EH (cell line): ENCODE measurements at regions not wholly inside any gene's neighbourhood (a gene's known extent, or its start where the extent isn't known, plus 50 kb on each side); places are given as distances from the start of the nearest gene placed in this dataset.
"Not testable (repeated sequence)": the region's sequence is repeated elsewhere in the genome, so short reads cannot be mapped to it uniquely, and the experiment has no call there.

Source experiments
- DNase-seq: peaks from one replicate; pipeline ENCODE4 v3.0.0-alpha.2; 2015; ENCODE audit warnings: low read depth

GRCh38 chr2:175251425-175252041 lies 70.0 kb upstream of the ATP5MC3 start:
- DNase-seq, result peak; percentile 44

DNA sequence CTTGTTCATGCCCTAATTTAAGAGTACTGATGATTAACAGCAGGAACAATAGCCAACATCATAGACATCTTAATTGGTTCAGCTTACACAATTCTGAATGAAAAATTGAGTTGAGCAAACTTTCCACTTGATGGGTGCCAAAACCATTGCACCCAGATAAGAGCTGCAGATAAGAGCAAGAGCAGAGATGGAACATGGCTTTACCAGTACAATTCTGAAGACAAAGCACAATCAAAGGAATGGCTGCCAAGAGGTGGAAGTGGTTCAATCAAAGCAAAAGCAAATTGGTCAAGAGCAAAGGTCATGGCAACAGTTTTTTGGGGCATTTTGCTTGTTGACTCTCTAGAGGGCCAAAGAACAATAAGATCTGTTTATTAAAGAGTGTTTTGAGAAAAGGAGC lies 65.6 kb upstream of the ATP5MC3 start:
- DNase-seq, result no peak

DNA sequence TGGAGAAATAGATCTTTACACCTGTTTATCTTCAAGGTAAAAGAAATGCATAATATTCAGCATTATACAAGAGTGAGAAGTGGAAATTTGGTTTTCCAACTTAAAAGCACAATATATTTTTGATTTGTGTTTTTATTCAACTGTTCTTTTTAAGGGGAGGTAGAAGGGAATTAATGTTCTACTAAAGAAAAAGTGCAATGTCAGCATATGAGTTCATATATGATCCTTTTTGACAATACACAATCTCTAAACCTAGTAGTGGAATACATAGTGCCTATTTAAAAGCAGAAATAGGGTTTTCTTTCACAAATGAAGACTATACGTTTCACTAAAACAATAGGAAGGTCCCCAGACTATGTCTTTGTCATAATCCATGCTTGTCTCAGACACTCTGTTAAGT lies 63.2 kb upstream of the ATP5MC3 start:
- DNase-seq, result no peak

- DNase-seq, result no peak
These were observed 60.2 kb upstream of the ATP5MC3 start for GRCh38 chr2:175241691-175242090.

DNA sequence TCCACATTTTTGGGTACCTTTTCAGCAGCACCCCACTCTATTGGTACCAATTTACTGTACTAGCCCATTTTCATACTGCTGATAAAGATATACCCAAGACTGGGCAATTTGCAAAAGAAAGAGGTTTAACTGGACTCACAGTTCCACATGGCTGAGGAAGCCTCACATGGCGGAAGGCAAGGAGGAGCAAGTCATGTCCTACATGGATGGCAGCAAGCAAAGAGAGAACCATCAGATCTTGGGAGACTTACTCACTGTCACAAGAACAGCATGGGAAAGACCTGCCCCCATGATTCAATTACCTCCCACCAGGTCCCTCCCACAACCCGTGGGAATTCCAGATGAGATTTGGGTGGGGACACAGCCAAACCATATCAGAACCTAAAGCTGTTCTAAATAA lies 58.5 kb upstream of the ATP5MC3 start:
- not testable (repeated sequence) for DNase-seq

GRCh38 chr2:175236930-175237329 lies 55.4 kb upstream of the ATP5MC3 start:
- DNase-seq, result no peak

- no peak for DNase-seq
These were observed 53.1 kb upstream of the ATP5MC3 start for GRCh38 chr2:175234650-175235049.

DNA sequence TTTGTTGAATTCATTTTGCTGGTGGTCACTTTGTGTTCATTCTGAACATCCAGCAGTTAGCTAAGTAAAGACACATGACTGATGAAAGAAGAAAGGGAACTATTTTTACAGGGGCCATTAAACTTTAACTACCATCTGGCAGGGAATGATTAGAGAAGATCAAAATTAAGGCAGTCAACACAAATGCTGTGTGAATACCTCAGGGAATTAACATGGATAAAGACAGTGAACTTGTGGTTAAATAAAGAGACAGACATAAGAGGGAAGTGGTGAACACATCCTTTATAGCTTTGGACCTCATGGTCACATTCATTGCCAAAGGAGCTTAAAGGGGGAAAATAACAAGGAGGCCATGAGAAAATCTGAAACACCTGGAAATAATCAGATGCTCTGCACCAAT lies 52.6 kb upstream of the ATP5MC3 start:
- DNase-seq, result peak; percentile 55

DNA sequence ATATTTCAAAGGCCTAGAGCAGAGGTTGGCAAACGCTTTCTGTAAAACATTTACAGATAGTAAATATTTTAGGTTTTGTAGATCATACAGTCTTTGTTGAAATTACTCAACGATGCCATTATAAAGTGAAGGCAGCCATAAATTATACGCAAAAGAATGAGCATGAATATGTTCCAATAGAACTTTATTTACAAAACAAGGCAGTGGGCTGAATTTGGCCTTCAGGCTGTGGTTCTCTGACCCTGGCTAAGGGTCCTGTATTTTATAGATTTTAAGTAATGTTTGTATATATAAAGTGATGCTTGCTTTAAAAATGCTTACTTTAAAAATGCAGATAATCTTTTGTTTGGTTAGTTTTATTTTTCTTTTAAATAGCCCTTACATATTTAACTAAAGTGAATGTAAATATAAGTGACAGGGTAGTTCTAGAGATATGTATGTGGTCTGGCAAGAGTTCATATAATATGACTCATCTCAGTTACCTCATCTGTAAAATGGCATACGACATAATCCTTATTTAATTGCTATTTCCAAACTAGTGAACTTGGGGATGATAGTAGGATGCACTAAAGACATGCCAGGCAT lies 51.7 kb upstream of the ATP5MC3 start:
- DNase-seq, result peak; percentile 76
